HUDEP-2 (cell line): ENCODE measurements at regions not wholly inside any gene's neighbourhood (a gene's known extent, or its start where the extent isn't known, plus 50 kb on each side); places are given as distances from the start of the nearest gene placed in this dataset.
"Not testable (repeated sequence)": the region's sequence is repeated elsewhere in the genome, so short reads cannot be mapped to it uniquely, and the experiment has no call there.

Experiments
- DNase-seq, 76 experiments: peaks; one replicate each; lab custom pipeline; 2025; ENCODE audit not compliant: unreplicated experiment in 76 of 76; lab: John Stamatoyannopoulos, UW

DNA sequence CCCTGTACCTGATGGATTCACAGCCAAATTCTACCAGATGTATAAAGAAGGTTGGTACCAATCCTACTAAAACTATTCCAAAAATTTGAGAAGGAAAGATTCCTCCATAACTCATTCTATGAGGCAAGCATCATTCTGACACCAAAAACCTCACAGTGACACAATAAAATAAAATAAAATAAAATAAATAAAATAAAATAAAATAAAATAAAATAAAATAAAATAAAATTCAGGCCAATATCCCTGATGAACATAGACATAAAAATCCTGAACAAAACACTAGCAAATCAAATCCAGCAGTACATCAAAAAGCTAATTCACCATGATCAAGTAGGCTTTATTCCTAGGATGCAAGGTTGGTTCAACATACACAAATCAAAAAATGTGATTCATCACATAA, 108.1 kb downstream of the PROX1 start:
- DNase-seq: not testable (repeated sequence)

- DNase-seq: no peak
These were observed 113.5 kb downstream of the PROX1 start for GRCh38 chr1:214101246-214101645.

DNA sequence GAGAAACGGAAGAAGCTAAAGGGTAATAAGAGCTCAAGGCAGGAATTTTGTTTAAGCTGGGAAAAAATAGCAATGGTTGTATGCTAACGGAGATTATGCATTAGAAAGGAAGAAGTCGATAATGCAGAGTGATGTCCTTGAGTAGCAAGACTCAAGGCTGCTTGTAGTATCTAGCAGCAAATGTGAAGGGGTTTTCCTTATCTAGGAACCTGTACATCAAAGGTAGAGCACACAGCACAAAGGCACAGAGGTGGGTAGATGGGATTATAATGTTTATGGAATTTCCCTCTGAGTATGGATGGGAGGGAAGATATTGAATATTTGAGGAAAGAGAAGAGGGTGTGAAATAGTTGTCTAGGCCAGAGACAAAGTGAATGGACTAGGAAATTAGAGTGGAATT, 114.1 kb downstream of the PROX1 start:
- DNase-seq: no peak

GRCh38 chr1:214102907-214103306, 115.1 kb downstream of the PROX1 start:
- no peak for DNase-seq

DNA sequence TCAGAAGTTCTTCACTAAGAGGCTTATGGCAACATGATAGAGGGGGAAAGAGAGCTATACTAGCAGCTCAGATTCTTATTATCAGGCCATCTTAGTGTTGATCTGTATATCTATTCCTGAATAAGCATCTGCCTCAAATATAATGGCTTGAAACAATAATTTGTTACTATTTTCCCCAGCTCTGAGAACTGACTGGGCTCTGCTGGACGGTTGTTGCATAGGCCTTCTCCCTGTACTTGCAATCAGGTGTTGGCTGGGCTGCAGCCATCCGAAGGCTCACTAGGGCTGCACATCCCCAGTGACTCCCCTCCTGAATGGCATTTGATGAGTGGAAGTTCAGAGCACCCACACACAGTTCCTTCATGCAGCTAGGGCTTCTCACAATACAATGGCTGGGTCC, 116.0 kb downstream of the PROX1 start:
- no peak for DNase-seq

GRCh38 chr1:214106375-214106774, 118.6 kb downstream of the PROX1 start:
- DNase-seq: no peak

- DNase-seq: no peak
These were observed 119.7 kb downstream of the PROX1 start for GRCh38 chr1:214107322-214108096.

- DNase-seq: no peak
These were observed 120.3 kb downstream of the PROX1 start for GRCh38 chr1:214108097-214108446.

DNA sequence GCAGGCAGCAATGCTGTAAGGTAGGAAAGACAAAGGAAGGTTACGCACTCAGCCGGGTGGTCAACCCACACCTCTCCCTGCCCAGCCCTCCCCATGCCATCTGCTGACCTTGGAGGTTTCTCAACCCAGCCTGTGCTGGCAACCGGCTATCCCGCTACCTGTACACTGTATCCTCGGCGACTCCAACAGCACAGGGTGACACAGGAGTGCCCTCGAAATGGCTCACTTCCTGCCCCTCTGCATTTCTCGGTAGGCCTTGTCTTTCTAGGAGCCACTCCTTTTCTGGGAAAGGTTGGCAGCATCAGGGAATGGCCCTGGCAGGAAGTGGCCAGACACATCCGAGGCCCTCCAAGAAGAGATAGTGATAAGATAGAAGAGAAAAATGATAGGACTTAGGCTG, 124.0 kb downstream of the PROX1 start:
- no peak for DNase-seq

- no peak for DNase-seq
These were observed 128.5 kb downstream of the PROX1 start for GRCh38 chr1:214116258-214116657.

DNA sequence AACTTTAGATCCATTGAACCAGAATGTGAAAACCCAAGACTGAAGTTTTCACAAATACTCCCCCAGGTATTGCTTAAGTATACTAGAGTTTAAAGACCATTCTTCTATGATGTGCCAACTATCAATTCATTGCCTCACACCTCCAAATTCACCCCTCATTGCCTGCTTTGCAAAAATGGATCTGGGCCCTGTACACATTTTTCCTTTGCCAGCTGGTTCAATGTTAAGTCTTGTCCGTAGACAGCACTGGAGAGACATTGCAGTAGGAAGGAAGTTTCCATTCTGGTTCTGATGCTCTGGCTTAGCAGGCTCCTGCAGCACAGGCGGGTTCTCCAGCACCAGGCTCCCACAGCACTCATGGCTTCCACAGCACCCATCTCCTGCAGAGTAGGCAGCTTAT, 130.0 kb downstream of the PROX1 start:
- no peak for DNase-seq

GRCh38 chr1:214120191-214120590, 132.4 kb downstream of the PROX1 start:
- no peak for DNase-seq

- no peak for DNase-seq
These were observed 133.2 kb downstream of the PROX1 start for GRCh38 chr1:214120951-214121350.

DNA sequence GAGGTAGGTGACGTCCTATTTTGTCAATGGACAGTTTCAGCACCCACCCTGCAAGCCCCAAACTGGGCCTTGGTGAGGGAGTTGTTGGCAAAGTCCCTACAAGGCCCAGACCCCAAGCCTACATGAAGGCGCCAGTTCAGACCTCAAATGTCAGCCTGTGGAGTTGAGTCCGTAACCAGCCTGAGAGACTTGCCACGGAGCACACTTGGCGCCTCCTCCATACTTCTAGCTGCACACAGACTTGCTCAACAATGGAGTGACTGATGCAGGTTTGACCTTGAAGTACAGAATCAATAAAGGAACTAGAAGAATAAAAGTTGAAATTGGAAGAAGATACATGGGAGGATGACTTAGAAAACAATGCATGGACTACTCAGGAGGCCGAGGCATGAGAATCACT, 134.3 kb downstream of the PROX1 start:
- no peak for DNase-seq

DNA sequence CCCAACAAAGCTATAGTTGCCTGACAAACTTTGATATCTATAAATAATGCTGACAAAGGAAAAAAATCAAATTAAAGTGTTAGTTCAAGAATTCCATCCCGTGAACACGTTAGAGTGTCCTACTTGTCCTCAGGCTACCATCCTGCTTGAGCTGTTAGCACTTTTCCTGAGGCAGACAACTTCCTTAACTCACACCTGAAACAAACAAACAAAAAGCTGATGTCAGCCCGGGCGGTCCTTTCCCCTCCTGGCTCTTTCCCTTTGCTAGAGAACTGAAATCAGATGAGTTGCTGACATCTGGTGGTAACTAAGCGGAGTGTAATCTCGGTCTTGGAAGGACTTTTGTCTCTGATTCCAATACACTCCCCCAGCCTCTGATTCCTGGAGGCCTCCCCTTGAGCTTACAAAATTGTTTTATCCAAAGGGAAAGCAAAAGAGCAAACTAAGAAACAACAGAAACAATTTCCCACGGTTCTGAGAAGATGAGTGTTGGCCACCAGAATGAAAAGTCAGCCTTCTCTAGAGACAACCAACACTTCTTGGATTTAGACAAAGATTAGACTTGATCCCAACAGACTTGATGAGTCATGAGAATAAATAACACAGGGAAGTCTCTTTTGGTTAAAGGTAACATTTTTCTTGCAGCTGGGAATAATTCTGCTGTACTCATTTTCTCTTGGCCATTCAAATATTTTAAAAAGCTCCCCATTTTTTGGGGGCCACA, 135.4 kb downstream of the PROX1 start:
- peak in 3 of 76 experiments; percentile 4 to 18 (median 6) for DNase-seq

DNA sequence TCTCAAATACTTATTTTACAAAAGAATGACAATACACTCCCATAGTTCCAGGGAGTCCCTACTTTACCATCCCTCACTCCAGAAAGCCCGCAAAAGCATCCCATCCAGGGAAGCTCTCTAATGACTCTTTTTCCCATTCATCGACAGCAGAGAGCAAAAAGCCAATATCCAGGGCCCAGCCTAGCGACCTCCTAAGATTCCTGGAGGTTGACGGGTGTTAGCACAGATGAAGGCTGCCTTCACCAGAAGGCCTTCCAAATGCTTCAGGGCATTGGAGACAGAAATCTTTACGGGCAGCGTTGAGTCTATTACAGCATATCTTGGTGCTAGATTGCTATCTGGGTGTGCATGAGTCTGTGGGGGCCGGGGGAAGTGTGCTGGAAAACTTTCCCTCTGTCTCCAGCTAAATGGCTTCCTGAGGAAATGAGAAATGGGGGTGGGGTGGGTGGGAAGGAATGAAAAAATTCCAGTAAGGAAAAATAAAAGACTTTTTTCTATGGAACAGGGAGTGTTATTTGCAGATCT, 136.6 kb downstream of the PROX1 start:
- no peak for DNase-seq

DNA sequence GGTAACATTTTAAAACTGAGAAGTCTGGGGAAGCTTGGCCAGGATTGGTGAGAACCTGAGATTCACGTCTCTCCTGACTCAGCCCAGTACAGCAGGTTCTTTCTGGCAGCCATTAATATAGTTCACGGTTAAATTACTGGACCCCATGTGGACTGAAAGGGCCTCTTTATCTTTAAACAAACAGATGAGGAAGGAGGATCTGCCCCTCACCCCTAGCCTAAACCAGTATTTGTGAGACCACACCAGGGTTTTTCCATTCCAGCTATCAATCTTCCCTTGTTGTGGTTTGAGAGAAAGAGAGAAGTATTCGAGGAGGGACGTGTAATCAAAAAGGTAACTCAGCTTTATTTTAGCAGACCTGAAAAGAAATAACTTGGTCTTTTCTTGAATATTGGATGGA, 137.1 kb downstream of the PROX1 start:
- no peak for DNase-seq

DNA sequence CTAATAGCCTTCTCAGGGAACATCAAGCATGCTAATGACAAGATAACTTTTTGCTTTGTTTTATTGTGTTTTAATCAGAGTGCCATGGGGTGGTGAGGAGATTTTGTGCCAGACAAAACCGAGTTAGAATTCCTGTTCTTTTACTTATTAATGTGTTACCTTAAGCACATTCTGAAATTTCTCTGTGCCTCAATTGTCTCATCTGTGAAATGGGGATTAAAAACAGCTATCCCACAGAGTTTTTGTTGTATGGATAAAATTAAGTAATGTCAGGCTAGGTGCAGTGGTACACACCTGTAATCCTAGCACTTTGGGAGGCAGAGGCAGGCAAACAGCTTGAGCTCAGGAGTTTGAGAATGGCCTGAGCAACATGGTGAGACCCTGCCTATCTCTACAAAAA, 138.0 kb downstream of the PROX1 start:
- DNase-seq: no peak

DNA sequence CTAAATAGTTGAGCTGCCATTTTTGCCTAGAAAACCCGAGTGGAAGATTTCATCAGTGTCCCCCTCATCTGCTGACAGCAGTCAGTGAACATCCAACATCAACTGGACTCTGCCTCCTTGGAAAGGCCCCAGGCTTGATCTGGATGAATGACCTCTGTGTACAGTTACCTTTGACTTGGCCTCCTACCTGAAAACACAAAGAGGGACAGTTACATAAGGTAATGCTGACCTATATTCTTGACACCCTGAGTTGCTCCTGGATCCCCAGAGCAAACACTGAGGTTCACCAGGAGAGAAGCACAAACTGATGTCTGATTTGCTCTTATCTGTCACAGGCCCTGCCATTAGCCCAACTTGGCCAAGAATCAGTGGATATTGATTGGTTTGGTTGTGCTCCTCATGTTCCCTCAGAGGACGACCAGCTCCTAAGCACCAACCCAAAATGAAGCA, 138.9 kb downstream of the PROX1 start:
- no peak for DNase-seq

DNA sequence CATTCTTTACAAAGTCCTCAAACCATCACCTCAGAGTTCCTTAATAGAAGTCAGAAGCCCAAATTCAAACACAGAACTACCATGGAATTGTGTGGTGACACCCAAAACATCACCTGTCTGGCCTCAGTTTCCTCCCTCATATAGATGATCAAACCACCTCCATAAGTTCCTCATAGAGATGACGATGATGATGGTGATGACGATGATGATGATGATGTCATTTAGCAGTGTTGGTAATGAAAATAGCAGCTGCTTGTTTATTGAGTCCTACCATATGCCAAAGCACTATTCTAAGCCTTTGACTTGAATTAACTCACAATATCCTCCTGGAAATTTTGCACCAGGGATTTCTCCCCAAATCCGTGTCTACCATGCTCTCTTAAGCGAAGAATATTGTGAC, 139.9 kb downstream of the PROX1 start:
- DNase-seq: no peak

- no peak for DNase-seq
These were observed 145.1 kb upstream of the SMYD2 start for GRCh38 chr1:214135886-214136285.

GRCh38 chr1:214136324-214136919, 144.5 kb upstream of the SMYD2 start:
- DNase-seq: no peak
